ENCODE measurements at regions not wholly inside any gene's neighbourhood (a gene's known extent, or its start where the extent isn't known, plus 50 kb on each side); places are given as distances from the start of the nearest gene placed in this dataset.

DNA sequence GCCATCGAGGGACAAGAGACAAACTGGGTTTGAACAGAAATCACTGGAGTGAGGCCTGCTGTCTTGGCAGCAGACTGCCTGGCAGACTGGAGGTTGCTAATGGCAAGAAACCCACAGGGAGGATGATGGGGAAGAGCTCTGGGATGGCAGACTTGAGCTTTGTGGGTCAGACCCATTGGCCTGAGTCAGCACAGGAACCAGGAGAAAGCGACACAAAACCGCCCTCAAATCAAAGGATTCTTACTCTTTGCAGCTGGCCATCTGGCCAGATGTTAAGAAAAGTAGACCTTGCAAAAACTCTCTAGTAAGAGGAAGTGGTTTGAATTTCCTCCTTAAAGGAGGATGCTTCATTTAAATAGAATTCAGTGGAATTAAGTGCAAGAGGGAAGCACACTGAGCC lies 195.2 kb upstream of the JUN start:
- no peak for DNase-seq

DNA sequence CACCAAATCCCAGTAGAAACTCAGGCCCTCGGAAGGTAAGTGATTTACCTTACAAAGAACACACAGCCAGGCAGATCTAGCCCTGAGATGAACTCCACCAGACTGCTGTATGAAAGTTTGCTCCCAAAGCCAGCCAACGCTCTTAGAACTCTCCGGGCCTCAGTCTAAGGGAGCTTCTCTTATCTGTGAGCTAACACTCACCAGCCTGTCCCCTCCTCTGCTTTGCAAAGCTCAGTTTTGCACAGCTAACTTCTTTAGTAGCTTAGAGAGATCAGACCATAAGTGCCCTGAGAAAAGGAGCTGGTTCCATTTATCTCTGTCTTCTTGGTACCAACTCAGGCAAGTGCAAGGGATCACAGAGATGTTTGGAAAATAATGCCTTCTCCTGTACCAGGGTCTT lies 195.8 kb upstream of the JUN start:
- DNase-seq, result no peak

DNA sequence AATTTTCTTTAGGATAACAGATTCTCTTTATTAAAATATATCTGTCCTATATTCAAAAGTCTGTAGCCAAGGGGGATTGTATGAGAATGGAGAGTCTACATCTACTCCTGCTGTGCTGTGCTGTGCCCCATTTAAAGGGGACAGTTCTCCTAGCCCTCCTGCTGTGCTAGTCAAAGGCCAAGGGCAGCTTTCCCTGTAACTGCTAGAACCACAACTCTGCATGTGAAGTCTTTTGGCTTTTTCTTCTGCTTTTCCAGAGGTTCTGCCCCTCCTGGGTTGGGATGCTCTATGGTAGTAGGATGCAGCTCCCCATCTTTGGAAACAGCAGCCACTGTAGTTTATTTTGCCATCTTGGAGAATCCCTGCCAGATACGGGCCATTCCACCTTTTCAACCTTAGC lies 197.5 kb upstream of the JUN start:
- DNase-seq, result no peak

GRCh38 chr1:58982259-58982998 lies 198.6 kb upstream of the JUN start:
- no peak for DNase-seq

DNA sequence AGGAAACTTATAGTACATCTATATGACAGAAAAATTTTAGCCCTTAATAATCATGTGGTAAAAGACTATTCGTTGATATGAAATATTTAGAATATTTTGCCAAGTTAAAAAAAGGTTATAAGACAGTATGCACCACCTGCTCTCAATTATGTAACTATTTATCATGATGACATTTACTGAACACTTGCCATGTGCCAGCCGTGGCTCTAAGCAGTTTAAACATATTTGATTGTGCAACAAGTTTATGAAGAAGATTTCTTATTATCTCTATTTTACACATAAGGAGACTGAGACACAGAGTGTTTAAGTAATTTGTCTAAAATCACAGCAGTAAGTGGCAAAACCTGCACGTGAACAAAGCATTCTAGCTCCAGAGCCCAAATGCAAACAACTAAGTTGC lies 199.3 kb upstream of the JUN start:
- DNase-seq, result no peak

DNA sequence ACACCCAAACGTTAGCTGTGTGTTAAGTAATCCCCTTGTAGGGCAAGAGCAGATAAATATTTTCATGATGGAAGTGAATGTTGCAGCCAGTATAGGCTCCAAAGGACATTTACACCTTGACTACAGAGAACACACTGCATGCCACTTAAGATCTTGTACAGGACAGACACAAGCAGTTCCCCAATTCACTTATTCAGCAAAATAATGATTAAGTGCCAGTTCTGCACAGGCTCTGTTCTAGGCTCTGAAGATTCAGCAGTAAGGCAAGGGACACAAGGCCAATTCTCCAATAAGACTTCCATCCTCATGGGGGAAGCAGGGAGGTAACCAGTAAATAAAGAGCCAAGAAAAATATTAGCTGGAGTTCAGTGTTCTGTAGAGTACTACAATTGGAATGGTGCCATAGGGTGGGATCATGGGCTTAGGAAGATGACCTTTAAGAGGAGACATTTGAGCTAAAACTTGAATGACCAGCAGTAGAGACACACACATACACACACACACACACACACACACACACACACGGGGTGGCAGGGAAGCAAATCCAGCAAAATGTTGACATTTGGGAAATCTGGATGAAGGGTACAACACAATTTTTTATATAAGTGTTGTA lies 199.9 kb upstream of the JUN start:
- DNase-seq, result no peak

GRCh38 chr1:58986996-58987767 lies 203.3 kb upstream of the JUN start:
- DNase-seq, result no peak

DNA sequence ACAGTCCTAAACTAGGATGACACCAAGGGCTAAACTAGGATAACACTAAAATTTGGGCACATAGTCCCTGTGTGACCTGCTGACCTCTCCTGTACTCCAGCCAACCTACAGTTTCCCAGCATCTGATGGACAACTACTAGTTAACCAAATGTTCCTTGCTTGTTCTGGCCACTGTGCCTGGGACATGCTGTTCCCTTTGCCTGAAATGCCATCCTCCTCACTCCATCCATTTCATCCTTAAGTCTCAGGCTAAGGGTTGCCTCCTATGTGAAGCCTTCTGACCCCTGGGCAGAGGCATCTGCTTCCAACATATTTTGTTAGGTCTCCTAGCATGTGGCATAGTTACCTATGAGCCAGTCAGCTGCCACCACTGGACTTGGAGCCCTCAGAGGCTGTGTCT lies 204.9 kb upstream of the JUN start:
- no peak for DNase-seq

DNA sequence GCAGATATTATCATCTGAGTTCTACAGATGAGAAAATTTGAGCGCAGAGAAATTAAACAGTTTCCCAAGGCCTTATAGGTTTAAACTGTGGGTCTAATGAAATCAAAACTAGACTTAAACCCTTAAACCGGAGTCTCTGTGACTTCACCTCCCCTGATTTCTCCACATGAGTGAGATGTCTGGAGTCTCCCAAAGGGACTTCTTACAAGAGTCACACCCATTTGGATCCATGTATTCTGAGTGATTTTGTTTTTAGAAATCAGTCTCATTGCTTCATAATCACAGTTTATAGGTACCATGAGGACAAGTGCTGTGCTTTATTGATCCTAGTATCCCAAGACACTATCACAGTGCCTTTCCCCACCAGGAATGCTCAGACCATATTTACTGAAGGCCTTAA lies 206.0 kb upstream of the JUN start:
- DNase-seq, result no peak

DNA sequence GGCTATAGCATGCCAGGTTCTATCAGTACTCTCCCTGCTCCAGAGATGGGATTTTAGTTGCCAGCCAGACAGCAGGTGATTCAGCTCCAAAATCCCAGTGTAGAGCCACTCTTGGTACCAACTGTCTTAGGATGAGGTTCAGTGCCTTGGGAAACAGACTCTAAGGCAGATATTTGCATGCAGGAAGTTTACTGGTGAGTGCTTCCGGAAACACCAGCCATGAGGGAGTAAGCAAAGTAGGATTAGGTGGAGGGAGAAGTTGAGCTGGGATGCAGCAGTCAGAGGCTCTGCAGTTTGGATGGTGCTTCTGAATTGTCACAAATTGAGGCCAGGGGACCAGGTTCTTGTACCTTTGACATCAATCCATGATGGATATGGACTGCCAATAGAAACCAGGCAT lies 207.5 kb upstream of the JUN start:
- DNase-seq, result no peak

DNA sequence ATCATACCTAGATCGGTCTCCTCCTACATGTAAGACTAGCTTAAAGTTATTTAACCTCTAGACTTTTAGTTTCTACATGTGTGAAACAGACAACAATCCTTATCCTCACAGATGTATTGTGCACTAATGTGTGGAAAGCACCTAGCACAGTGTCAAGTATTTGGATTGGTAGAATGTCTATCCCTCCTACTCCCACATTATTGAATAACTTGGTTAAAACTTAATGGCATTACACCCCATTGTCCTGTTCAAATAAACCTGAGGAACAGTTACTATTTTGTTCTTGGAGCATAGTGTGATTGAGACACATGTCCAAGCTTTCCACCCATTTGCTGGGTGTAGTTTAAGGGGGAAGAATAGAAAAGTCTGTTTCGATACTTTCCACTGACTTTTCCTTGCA lies 208.8 kb upstream of the JUN start:
- DNase-seq, result no peak

GRCh38 chr1:58993403-58993802 lies 209.6 kb upstream of the JUN start:
- DNase-seq, result no peak

- no peak for DNase-seq
These were observed 210.8 kb upstream of the JUN start for GRCh38 chr1:58994664-58995063.

- no peak for DNase-seq
These were observed 212.7 kb upstream of the JUN start for GRCh38 chr1:58996341-58997059.

GRCh38 chr1:58997060-58997411 lies 213.2 kb upstream of the JUN start:
- DNase-seq, result no peak

GRCh38 chr1:58997637-58998036 lies 213.8 kb upstream of the JUN start:
- DNase-seq, result no peak

GRCh38 chr1:58999676-59000075 lies 215.8 kb upstream of the JUN start:
- no peak for DNase-seq

GRCh38 chr1:59004755-59005154 lies 220.9 kb upstream of the JUN start:
- DNase-seq, result no peak

GRCh38 chr1:59005491-59006288 lies 221.8 kb upstream of the JUN start:
- DNase-seq, result no peak

DNA sequence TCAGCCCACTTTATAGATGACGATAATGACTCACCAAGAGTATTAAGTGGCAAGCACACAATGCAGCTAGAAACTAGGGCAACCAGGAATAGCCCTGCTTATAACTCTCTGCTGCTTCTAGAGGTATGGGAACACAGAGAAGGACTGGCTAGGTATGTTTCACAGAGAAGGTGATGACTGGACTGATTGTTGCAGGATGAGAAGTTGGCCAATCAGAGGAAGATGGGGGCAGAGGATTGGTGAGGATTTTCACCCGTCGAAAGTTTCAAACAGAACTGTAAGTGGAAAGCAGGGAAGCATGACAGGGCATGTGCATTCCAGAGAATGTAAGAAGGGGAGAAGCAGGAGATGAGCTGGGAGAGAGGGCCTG lies 222.4 kb upstream of the JUN start:
- no peak for DNase-seq

DNA sequence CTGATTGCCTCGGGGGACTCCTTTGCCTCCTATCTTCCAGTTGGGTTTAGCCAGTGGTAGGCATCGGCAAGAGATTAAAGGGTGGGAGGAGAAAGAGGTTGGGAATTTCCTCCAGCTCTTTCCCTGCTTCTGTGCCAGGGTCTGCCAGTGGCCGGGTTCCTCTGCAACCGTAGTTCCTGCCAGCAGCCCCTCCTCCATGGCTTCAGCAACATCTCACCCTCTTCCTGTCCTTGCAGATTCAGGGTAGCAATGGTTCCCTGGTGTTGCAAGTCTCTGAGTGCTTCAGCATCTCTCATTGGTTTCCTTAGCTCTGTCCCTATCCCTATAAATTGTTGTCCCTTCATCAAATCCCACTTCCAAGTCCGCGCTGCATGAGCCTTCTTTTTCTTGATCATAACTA lies 223.1 kb upstream of the JUN start:
- no peak for DNase-seq

DNA sequence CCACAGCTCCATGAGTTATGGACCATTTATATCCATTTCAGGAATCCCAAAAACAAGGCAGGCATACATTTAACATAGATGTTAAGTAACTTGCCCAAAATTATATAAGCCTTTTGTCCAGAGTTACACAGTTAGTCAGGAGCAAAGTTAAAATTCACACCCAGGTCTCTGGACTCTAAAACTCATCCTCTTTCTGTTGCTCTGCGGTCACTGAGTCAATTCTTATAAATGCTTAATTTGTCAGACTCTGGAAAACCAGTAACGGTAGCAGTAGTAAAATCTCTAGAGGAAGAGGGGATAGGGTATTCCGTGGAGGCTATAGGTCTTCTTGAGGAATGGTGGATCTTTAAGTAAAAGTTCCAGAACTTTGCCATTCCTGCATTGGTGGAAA lies 223.6 kb upstream of the JUN start:
- no peak for DNase-seq

All from activated CD8-positive, alpha-beta memory T cell treated with anti-CD3 and anti-CD28 coated beads, Interleukin-2, amount 50 U/mL, for 4 hours (primary cell).